ENCODE measurements at regions not wholly inside any gene's neighbourhood (a gene's known extent, or its start where the extent isn't known, plus 50 kb on each side); places are given as distances from the start of the nearest gene placed in this dataset.
"Not testable (repeated sequence)": the region's sequence is repeated elsewhere in the genome, so short reads cannot be mapped to it uniquely, and the experiment has no call there.

DNA sequence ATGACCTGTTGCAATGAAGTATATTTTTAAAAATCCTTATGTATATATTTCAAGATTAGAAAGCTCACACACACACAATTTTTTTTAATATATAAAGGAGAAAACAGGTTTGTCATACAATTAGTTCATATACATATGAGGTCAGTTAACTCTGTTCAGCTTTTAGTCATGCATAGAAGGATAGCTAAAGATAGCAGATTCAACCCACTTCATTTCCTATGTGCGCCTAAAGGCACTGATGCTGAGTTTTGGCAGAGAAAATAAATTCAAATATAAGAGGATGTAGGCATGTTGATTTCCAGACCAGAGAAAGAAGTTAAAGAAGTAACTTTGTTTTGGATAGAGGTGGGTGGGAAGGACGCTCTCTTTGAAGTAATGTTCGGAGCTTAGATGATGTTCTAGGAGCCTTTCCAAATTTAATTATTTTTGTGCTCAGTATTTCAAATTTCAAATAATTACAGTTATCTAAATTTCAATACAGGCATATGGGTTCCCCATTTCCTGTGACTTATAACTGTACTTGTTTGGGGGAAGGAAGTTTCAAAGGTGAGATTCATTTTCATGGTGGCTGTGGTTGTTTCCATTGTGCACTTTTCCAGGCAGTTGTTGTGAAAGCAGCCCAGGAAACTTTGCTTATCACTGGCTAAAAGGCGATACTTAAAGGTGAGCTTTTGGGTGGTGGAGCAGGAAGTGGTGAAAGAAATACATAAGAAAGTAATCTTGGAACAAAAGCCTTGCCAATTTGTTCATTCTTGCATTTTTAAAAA is 523.4 kb upstream of the FANCL start:
- no peak overlapping the region for H3K4me3 ChIP-seq (ENCODE audit: low read depth, low read length)
- no peak for DNase-seq (ENCODE audit: low read depth)
- TF ChIP-seq, protein P1, sequence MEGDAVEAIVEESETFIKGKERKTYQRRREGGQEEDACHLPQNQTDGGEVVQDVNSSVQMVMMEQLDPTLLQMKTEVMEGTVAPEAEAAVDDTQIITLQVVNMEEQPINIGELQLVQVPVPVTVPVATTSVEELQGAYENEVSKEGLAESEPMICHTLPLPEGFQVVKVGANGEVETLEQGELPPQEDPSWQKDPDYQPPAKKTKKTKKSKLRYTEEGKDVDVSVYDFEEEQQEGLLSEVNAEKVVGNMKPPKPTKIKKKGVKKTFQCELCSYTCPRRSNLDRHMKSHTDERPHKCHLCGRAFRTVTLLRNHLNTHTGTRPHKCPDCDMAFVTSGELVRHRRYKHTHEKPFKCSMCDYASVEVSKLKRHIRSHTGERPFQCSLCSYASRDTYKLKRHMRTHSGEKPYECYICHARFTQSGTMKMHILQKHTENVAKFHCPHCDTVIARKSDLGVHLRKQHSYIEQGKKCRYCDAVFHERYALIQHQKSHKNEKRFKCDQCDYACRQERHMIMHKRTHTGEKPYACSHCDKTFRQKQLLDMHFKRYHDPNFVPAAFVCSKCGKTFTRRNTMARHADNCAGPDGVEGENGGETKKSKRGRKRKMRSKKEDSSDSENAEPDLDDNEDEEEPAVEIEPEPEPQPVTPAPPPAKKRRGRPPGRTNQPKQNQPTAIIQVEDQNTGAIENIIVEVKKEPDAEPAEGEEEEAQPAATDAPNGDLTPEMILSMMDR (IDR thresholded peaks at IDR 0.05; ENCODE audit: insufficient read depth, low read length): no peak

DNA sequence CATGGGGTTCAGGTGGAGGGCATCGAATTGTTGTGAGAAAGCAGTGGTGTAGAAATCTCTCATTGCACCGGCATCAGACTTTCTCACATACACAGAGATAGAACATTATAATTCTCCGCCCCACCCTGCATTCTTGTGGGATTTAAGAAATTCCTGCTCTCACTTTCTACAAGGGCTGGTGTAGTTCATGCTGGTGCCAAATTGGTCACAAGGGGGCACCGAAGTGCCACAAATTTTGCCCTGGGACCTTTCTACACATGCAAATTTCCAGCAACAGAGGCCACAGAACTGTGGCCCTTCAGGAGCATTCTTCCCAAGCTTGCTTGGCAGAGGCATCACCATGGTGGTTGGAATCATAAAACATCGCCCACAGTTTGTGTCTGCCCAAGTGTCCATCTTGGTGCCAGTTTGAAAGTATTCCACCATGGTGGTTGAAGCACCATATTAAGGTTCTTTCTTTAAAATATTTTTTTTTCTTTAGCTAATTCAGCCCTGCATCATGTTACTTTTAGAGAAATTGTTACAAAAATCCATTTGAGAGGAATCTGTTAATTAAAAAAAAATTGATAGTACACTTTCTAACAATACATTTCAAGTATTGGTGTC is 521.2 kb upstream of the FANCL start:
- TF ChIP-seq, protein P1 (IDR thresholded peaks at IDR 0.05; ENCODE audit: insufficient read depth, low read length): no peak
- no peak overlapping the region for H3K4me3 ChIP-seq (ENCODE audit: low read depth, low read length)
- DNase-seq (ENCODE audit: low read depth): peak; percentile 20

DNA sequence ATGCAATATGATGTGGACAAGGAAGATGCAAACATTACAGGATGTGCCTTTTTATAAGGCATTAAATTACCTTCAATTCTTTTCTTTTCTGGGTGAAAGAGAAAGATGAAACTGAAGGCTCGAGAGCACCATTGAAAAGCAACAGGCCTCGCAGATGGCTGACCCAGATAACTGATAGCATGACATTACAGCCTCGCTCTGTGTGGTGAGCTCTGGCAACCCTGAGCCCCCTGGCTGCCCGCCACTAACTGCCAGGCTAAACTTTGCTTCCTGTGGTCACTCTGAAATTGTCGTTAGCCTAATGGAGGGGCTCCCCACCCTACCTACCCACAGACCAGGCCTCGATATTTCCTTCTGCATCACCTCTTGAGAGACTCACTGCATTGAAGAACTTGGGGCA is 516.8 kb upstream of the FANCL start:
- TF ChIP-seq, protein P1 (IDR thresholded peaks at IDR 0.05; ENCODE audit: insufficient read depth, low read length): no peak
- no peak overlapping the region for H3K4me3 ChIP-seq (ENCODE audit: low read depth, low read length)
- DNase-seq (ENCODE audit: low read depth): no peak

DNA sequence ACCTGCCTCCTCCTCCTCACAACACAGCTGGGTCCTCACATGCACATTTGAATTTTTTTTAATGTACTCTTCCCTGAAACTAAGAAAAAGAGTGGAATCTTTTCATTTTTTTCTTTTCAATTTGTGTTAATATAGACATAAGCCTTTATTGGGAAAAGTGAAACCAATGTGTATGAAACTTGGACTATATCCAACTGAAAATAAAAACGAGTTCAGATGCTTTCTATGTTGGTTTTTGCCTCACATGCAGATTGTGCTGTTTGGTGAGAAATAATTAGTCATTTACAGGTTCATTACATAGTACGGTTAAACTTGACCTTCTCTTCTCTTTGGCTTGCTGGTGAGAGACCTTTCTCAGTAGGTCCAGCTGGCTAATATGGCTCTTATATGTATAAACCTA is 515.2 kb upstream of the FANCL start:
- no peak overlapping the region for H3K4me3 ChIP-seq (ENCODE audit: low read depth, low read length)
- no peak for DNase-seq (ENCODE audit: low read depth)
- TF ChIP-seq, protein P1 (IDR thresholded peaks at IDR 0.05; ENCODE audit: insufficient read depth, low read length): no peak

DNA sequence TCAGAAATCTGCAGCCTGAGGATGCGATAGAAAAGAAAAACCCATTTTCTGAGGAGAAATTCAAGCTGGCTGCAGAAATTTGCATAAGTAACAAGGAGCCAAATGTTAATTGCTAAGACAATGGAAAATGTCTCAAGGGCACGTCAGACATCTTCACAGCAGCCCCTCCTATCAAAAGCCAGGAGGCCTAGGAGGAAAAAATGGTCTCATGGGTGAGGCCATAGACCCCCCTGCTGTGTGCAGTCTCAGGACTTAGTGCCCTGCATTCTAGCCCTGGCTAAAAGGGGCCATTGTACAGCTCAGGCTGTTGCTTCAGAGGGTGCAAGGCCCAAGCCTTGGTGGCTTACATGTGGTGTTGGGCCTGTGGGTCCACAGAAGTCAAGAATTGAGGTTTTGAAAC is 511.4 kb upstream of the FANCL start:
- not testable (repeated sequence) for H3K4me3 ChIP-seq (ENCODE audit: low read depth, low read length); DNase-seq (ENCODE audit: low read depth)

DNA sequence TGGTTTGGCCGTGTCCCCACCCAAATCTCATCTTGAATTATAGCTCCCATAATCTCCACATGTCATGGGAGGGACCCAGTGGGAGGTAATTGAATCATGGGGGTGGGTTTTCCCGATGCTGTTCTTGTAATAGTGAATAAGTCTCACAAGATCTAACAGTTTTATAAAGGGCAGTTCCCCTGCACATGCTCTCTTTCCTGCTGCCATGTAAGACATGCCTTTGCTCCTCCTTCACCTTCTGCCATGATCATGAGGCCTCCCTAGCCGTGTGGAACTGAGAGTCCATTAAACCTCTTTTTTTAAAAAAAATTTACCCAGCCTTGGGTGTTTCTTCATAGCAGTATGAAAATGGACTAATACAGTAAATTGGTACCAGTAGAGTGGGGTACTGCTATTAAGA is 510.6 kb upstream of the FANCL start:
- DNase-seq (ENCODE audit: low read depth): not testable (repeated sequence)

DNA sequence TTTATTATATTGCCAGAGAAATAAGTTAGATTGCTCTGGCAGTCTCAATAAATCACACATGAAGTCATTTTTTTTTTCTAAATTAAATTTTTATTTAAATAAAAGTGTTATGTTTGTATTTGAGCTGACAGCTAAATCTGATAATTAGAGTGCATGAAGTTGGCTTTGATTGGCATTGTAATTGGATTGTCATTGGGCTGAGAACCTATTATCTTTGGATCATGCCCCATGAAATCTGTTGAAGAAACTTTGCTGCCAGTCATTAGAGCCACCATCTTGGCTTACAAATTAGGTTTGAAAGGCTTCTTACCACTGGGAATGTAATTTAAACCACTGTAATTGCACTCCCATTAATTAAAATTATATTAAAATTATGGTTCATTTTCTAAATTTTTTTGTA is 507.9 kb upstream of the FANCL start:
- DNase-seq (ENCODE audit: low read depth): no peak
- TF ChIP-seq, protein P1 (IDR thresholded peaks at IDR 0.05; ENCODE audit: insufficient read depth, low read length): no peak
- no peak overlapping the region for H3K4me3 ChIP-seq (ENCODE audit: low read depth, low read length)

More for the DNA sequence above, 510.6 kb upstream of the FANCL start:
- not testable (repeated sequence) for H3K4me3 ChIP-seq (ENCODE audit: low read depth, low read length)

DNA sequence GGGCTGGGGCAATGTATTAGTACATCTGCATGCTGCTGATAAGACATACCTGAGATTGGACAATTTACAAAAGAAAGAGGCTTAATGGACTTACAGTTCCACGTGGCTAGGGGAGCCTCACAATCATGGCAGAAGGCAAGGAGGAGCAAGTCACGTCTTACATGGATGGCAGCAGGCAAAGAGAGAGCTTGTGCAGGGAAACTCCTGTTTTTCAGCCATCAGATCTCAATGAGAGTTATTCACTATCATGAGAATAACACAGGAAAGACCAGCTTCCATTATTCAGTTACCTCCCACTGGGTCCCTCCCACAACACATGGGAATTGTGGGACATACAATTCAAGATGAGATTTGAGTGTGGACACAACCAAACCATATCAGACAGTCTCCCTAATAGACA is 504.2 kb upstream of the FANCL start:
- DNase-seq (ENCODE audit: low read depth); H3K4me3 ChIP-seq (ENCODE audit: low read depth, low read length): not testable (repeated sequence)

Data from fibroblast of the aortic adventitia (primary cell).